GM18502 (cell line): ENCODE measurements at regions not wholly inside any gene's neighbourhood (a gene's known extent, or its start where the extent isn't known, plus 50 kb on each side); places are given as distances from the start of the nearest gene placed in this dataset.

Source experiments
- ATAC-seq: cut with Tn5 transposase; IDR thresholded peaks from one replicate; pipeline ENCODE4 v1.9.1; 2021; ENCODE audit warnings: mild to moderate bottlenecking; ENCODE audit not compliant: unreplicated experiment, poor library complexity

DNA sequence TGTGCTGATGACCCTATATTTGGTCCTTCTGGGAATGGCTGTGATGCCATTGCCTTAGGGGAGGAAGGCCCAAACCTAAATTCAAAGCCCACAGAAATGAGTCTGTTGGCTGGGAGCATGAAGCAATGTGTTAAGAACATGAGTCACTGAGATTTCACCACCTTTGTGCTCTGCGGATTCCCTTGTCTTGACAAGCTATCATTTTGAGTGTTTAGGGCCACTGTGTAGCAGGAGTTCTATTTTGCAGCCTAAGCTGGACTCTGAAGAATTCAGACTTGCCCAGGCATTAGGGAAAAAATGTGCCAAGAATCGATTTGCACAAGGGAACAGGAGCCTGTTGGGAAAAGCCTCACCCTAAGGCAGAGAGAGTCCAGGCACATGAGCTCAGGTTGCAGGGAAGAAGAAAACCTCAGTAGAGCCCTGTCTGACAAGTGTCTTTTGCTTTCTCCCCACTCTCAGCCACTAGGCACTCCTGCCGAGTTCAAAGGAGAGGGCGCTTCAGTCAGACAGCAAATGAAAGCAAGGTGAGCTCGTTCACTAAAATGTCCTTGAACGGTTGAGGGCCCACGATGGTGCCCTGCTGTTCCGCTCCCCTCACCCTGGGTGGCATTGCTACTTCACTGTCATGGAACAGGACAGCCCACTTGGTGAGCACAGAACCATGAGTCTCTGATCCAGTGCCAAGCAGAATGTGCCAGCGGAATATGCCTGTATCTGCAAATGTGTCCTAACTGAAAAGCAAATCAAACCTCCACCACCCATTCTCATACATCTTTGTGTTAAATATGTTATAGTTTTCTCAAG lies 93.6 kb downstream of the PRLHR start:
- no peak for ATAC-seq

DNA sequence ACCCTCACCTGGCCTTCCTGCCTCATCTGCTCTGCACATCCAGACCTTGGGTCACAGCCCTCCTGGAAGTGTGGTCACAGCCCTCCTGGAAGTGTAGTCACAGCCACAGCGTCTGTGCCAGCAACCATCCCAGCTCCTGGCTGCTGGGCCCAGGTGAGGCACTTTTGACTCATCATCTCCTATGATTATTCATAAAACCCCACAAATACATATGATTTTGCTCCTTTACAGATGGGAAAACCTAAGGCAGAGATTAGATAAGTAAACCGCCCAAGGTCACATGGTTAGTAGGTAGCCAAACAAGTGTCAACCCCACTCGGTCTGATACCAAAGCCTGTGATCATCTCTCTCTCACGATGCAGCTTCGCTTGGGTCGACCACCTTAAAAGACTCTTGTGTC lies 94.3 kb downstream of the PRLHR start:
- ATAC-seq, result no peak

DNA sequence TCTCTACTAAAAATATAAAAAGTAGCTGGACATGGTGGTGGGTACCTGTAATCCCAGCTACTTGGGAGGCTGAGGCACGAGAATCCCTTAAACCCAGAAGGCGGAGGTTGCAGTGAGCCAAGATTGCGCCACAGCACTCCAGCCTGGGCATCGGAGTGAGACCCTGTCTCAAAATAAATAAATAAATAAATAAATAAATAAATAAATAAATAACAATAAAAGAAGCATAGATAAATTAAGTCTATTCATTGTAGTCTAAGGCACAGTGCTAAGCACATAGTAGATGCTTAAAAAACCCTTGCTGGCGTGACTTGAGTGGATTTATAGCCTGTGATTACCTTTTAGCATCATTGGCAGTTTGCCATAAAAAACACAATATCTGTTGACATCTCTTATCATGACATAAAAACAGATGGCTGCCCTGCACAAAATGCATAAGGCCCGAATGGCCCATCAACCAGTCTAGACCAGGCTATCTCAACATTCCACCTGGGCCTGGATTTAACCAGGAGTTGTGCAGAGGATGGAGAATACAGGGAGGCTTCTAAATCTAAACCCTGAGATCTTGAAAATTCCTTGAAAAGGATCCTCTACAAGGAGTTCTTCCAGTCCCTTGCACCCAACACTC lies 94.9 kb downstream of the PRLHR start:
- ATAC-seq, result no peak

DNA sequence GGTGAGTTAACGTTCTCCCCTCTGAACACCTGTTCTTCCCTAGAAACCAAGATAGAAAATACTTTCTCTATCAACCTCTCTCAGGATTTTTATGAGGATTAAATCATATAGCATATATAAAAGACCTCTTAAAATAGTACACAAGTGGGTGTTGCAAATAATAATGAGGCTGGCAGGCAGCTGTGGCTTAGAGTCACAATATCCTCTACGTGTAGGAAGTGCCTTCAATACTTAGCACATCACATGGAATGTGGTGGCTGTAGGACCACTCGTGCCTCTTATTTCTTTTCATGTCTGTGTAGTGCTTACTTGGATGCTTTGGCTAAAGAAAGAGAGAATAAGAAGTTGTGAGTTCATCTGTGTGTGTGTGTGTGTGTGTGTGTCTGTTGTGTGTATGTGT lies 96.3 kb downstream of the PRLHR start:
- ATAC-seq, result no peak

DNA sequence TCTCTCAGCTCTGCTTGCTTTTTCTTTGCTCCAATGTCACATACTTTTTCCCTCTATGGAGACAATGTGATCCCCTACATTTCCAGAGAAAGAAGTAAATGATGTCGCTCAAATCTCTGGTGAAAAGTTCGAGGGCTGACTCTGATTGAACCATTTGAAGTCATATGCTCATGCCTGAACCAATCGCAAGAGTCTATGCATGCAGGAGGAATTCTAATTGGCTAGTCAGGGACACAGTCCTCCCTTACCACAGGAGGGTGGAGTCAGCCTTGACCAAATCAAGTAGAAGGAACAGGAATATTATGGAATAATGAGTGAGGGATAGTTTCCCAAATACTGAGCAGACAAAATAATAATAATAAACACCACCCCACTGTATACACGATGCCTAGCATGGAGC lies 96.8 kb downstream of the PRLHR start:
- no peak for ATAC-seq

DNA sequence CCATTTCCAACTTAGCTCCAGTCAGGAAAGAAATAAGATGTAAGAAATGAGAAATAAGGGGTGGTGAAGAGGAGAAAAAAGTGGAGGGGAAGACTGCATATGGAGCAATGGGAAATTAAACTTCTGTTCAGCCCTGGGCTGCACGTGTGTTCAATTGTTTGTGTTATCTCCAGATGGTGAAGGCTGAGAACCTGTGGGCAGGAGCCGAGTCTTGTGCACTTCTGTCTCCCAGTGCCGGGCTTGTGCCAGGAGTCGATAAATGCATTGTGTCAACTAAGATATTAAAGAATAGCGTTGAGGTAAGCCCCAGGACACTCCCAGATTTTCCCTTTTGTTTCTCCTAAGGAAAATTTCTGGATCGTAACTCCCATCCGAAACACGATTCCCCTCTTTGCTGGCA lies 98.2 kb downstream of the PRLHR start:
- ATAC-seq, result no peak

DNA sequence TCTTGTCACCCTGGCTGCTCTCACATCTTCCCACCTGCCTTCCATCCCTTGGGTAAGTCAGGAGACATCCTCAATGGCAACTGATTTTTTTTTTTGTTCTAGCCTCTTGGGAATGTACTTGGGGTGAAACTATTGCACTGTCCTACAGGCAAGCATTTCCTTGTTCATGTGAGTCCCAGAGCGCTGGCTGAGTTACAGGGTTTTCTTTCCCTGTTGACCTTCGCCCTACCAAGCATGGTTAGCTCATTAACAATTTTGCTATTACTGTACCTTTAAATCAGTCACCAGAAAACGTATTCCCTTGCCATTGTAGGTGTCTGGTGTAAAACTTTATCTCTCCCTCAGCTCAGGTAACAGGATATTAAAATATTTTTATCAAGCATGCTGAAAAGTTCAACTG lies 98.9 kb downstream of the PRLHR start:
- no peak for ATAC-seq

DNA sequence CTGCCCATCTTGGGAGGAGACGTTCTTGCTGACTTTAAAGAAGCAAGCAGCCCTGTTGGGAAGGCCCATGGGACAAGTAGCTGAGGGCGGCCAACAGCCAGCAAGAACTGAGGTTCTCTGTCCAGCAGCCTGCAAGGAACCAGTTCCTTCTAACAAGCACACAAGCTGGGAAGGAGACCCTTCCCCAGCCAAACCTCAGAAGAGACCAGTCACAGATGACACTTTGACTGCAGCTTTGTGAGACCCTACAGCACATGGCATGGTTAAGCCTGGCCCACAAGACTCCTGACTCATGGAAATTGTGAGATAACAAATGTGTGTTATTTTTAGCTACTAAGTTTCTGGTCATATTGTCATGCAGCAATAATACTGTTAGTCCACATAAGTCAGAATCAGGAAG lies 99.9 kb downstream of the PRLHR start:
- ATAC-seq, result no peak

DNA sequence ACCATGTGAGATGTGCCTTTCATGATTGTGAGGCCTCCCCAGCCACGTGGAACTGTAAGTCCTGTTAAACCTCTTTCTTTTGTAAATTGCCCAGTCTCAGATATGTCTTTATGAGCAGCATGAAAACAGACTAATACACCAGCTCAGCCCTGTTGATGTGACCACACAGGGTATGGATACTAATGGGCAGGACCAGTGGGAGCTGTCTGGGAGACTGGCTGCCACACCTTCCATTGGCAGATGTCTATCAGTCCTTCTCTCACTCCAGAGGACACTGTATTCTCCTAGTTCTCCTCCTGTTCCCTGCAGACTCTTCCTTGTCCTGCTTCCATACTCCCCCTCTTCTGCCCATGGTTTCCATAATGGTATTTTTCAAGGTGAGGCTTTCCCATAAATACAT lies 104.4 kb downstream of the PRLHR start:
- ATAC-seq, result no peak

DNA sequence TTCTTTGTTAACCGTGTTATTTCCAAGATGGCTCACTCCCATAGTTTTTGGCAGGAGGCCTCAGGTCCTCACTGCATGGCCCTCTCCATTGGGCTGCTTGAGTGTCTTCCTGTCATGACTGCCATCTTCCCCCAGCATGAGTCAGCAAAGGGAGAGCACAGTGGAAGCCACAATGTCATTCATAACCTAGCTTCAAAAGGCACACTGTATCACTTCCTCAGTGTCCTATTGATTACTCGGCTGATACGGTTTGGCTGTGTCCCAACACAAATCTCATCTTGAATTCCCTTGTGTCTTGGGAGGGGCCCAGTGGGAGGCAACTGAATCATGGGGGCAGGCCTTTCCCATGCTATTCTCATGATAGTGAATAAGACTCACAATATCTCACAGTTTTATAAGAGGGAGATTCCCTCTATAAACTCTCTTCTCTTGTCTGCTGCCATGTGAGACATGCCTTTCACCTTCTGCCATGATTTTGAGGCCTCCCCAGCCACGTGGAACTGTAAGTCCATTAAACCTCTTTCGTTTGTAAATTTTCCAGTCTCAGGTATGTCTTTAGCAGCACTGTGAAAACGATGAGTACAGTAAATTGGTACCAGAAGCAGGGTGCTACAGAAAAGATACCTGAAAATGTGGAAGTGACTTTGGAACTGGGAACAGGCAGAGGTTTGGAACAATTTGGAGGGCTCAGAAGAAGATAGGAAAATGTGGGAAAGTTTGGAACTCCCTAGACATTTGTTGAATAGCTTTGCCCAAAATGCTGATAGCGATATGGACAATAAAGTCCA lies 106.5 kb downstream of the PRLHR start:
- no peak for ATAC-seq

DNA sequence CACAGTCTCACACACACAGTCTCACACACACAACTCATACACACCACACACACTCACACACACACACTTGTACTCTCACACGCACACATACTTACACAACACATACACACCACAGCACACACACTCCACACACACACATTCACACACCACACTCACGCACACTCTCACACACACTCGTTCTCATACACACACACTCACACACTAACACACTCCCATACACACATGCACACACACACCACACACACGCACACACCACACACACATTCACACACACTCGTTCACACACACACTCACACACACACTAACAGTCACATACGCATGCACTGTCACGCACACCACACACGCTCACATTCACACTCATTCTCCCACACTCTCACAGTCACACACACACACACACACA lies 109.8 kb downstream of the PRLHR start:
- ATAC-seq, result no peak

DNA sequence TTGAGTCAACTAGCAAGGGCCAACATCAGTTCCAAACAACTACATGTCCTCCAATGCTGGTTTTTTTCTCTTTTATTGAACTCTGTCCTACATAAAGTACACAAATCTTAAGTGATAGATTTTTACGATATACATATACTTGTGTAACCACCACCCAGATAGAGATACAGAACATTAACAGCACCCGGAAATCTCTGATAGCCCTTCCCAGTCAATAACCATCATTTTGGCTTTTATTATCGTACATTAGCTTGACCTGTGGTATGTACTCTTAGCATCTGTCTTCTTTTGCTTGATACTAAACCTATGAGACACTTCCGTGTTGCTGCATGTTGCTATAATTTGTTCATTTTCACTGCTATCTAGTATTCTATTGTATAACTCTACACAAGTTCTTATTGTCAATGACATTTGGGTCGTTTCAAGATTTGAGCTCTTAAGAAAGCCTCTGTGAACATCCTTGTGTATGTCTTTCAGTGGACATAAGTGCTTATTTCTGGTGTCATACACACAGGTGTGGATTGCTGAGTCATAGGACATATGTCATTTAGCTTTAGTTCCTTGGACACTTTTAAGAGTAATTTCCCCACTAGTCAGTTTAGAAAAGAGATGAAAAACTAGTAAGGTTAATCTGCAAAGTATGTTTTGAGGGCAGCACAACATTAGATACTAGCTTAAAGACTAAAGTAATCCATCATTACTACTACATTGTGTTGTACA lies 111.1 kb downstream of the PRLHR start:
- ATAC-seq, result no peak

DNA sequence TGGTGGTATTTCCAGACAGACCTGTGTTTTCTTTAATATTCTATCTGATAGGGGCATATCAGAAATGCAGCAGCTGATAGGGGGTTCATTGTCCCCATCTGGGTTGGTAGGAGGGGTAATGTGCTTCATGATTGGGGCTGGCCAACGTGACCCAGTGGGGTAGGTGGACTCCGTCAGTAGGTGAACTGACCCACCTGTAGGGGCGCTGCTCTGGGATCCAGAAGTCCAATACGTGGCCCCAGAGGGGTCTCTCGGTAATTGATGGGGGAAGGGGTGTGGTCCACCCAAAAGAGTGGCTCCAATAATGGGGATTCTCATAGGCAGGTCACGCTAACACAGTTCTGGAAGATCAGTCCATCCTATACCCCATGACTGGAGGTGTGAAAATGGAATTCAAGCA lies 112.0 kb downstream of the PRLHR start:
- ATAC-seq, result no peak

DNA sequence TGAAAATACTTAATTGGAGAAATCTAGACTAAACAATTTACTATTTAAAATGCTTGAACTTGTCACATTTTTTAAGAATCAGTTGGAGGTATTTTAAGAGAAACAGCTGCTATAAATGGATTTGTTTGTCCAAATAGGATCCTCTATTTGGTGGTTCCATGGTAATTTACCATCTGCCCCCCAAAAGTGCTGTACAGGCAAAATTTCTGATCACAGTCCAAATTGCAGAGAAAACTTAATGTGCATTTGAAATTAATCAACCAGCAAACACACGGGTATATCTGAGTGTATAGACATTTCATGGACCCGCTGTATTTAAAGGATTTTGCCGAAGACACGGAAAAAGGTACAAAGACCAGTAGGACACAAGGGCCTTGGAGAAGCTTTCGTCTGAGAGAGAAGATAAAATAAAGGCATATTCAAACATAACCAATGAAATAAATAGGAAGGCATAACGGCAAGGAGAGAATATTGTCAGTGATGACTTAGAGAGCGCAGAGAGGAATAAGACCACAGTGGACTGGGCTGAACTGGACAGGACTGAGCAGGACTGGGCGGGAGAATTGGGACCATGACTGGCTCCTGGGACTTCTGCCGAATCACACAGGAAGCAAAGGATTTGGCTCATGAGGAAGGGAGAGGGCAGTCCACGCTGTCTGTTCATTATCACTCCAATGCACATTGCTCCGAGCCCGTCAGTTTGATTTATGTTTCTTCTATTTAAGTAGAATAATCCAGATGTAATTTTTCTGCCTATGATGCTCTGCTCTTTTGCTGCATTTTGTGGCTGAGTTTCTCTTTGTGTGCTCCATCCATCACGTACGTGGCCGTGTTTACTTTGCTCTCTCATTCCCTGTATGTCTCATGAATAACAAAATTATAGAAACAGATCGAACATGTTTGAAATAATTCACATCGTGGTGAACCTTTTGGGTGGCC lies 112.8 kb downstream of the PRLHR start:
- no peak for ATAC-seq

DNA sequence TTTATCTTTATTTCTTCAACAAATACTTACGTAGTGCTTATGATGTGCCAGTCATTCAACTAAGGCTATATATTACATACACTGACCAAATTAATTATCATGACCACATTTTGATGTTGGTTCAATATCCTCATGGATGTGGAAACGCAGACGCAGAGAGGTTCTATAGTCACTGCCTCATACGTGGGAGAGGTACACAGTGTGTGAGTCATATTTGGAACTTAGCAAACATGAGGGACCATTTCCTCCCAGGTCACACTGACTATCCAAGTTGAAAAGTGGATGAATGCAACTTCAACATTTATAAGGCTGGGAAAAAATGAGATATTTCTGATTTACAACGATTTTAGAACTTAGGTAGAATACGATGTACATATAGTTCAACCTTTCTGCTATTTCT lies 113.6 kb downstream of the PRLHR start:
- ATAC-seq, result no peak

DNA sequence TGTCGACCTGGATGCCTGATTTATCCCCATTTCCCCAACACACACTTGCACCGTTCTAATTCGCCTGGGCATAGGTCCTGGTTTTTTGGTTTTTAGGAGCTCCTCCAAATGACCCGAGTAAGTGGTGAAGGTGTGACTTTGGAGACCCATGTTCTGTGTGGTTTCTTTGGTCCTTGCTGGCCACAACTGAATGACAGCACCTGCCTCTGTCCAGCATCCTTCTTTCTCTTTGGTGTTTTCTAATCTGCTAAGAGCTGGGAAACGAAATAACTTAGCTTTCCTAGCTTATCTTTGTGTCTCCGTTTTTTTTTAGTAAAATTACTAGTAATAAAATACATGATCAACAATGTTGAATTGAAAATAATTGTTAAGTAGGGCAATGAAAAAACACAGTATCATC lies 120.2 kb downstream of the PRLHR start:
- ATAC-seq, result no peak

DNA sequence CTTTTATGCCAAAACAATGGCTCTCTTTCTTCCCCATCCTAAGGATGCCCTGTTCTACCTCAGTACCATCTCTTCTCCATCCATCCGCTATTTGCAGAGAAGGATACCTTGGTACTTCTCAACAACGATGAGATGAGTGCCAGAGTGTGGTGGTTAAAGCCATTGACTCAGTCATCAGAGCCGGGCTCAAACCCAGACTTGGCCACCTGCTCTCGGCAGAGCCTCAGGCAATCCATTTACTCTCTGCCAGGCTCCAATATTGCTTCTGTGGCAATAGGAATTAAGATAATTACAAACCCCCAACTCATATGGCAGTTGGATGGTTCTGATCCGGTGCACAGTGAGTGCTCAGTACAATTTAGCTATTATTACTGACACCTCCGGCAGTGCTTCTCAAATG lies 121.3 kb downstream of the PRLHR start:
- no peak for ATAC-seq

DNA sequence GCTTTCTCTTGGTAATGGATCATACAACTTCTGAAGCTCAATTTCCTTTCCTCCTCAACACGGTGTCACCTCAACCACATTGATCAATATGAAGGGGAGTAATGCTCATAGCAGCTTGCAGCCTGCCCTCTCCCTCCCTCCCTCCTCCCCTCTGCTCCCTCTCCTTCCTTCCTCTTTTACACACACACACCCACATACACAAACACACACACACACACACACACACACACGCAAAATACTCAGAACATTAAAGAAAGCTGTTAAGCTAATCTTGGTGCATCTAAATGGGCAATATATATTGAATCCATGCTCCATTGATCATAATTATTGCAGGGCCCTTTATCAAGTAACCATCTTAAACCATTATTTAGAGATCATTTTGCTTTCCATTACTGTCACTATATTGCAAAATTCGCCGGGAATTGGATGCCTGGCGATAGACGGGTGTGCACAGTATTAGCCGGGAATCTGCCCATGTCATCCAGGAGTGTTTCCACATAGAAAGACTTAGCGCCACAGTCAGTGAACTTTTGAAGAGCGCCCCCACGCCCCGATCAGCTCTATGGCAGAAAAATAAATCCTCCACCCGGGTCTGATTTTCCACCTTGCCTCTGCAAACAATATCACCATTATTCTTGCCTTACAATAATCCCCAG lies 122.0 kb downstream of the PRLHR start:
- ATAC-seq, result no peak
